ENCODE measurements at regions not wholly inside any gene's neighbourhood (a gene's known extent, or its start where the extent isn't known, plus 50 kb on each side); places are given as distances from the start of the nearest gene placed in this dataset.

- H3K4me3 ChIP-seq (ENCODE audit: low read length), result no peak overlapping the region
- TF ChIP-seq ZNF274 (IDR thresholded peaks at IDR 0.05; ENCODE audit: low read depth, low read length), result no peak
These were observed 52.2 kb downstream of the ADRA2C start for GRCh38 chr4:3818371-3818770.

DNA sequence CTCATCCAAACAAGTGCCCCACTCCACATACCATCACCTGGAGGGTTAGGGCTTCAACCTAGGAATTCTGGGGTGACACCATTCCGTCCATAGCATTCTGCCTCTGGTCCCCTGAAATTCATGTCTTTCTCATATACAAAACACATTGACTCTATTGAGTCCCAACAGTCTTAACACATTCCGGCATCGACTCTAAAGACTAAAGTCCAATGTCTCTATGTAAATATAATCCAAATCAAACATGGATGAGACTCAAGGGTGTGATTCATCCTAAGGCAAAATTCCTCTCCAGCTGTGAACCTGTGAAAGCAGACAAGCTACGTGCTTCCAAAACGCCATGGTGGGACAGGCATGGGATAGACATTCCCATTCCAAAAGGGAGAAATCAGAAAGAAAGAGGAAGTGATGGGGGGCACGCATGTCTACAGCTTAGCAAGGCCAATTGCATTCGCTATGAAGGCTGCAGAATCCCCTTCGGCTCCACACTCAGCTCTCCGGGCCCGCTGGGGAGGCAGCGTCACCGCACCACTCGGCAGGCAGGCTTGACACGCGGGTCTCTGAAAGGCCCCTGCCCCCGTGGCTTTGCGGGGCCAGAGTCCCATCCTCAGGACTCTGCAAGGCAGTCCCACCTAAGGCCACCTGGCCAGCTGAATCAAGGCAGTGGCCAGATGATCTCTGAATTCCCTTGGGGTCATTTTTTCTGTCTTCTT is 53.2 kb downstream of the ADRA2C start:
- H3K4me3 ChIP-seq (ENCODE audit: low read length), result no peak overlapping the region
- no peak for TF ChIP-seq ZNF274 (IDR thresholded peaks at IDR 0.05; ENCODE audit: low read depth, low read length)

- no peak overlapping the region for H3K4me3 ChIP-seq (ENCODE audit: low read length)
- TF ChIP-seq ZNF274 (IDR thresholded peaks at IDR 0.05; ENCODE audit: low read depth, low read length), result no peak
These were observed 54.0 kb downstream of the ADRA2C start for GRCh38 chr4:3820016-3820805.

- no peak overlapping the region for H3K4me3 ChIP-seq (ENCODE audit: low read length)
- TF ChIP-seq ZNF274 (IDR thresholded peaks at IDR 0.05; ENCODE audit: low read depth, low read length), result no peak
These were observed 54.8 kb downstream of the ADRA2C start for GRCh38 chr4:3820806-3821579.

GRCh38 chr4:3821580-3822229 is 55.5 kb downstream of the ADRA2C start:
- no peak for TF ChIP-seq ZNF274 (IDR thresholded peaks at IDR 0.05; ENCODE audit: low read depth, low read length)
- H3K4me3 ChIP-seq (ENCODE audit: low read length), result no peak overlapping the region

DNA sequence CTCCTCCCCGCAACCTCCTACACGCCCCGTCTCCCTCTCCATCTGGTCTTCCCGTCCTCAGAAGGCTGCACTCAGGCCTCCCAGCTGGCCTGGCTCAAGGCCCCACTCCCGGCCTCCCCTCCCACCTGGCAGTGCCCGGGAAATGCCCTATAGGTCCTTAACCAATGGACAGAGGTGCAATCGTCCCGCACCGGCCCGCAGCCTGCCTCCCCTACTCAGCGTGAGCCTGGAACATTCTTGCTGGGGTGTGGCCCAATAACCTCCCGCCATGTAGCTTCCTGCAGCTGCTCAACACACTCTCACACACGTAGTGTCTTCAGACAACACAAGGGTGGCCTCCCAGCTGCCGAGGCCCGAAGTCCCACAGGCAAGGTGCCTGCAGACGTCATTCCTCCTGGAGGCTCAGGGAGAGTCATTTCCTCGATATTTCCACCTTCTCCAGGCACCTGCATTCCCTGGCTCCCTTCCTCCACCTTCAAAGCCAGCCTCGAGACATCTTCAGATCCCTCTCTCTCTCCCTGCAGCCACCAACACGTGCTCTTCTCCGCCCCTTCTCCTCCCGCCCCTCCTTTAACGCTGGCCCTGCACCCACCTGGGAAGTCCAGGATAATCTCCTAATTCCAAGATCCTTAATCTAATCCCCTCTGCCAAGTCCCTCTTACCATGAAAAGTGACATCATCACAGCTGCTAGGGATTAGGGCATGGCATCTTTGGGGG is 56.2 kb downstream of the ADRA2C start:
- no peak for TF ChIP-seq ZNF274 (IDR thresholded peaks at IDR 0.05; ENCODE audit: low read depth, low read length)
- H3K4me3 ChIP-seq (ENCODE audit: low read length), result no peak overlapping the region

DNA sequence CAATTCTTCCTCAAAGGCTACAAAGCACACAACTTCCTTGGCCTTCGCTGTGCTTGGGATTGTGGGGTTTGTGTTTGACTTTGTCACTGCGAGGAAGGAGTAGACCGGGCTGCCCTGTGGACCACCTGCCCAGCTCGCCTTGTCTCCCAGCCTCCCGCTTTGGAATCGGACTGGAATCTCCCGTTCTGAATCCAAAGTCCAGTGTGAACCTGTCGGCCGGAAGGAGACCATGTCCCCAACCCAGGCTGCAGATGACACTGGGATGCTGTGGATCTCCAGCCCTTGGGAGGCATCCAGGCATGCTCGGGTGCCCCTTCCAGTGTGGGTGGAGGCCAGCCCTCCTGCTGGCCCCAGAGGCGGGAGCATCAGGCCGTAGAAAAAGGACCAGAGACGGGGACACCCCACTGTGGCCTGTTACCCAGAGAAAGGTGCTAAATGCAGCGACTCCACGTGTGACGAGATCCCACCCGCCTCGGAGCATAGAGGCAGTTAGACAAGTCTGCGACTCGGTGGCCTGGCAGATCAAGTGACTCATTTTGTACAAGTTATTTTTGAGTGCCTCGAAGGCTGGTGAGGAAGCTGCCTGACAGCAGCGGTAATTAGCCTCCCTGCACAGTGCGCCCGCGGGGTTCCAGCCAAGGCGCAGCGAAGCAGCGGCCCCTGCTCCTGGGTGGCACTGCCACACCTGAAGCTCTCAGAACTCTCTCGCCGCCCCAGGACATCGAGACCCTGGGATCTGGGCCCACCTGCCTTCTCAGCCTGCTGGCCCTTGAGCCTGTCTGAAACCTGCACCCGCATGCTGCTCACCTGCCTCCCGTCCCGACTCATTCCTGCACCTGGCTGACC is 57.5 kb downstream of the ADRA2C start:
- no peak overlapping the region for H3K4me3 ChIP-seq (ENCODE audit: low read length)

GRCh38 chr4:3824521-3825270 is 58.5 kb downstream of the ADRA2C start:
- TF ChIP-seq ZNF274 (IDR thresholded peaks at IDR 0.05; ENCODE audit: low read depth, low read length), result no peak
- H3K4me3 ChIP-seq (ENCODE audit: low read length), result no peak overlapping the region

More for the DNA sequence above, 57.5 kb downstream of the ADRA2C start:
- no peak for TF ChIP-seq ZNF274 (IDR thresholded peaks at IDR 0.05; ENCODE audit: low read depth, low read length)

DNA sequence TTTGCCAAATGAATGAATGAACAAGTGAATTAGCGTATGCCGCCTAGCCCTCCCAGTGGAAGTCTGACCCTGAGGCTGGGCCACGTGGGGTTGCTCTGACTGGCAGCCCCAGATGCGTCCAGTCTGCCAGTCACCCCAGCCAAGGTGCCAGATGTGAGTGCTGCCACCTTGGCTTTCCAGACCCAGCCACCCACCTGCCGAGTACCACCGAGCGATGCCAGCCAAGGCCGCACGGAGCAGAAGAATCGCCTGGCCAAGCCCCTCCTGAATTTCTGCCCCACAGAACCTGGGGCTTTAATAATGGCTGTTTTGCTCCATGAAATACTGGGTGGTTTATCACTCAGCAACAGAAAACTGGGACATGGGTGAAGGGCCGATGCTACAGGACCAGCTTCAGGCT is 59.3 kb downstream of the ADRA2C start:
- no peak for TF ChIP-seq ZNF274 (IDR thresholded peaks at IDR 0.05; ENCODE audit: low read depth, low read length)

GRCh38 chr4:3826247-3827172 is 60.3 kb downstream of the ADRA2C start:
- no peak for TF ChIP-seq ZNF274 (IDR thresholded peaks at IDR 0.05; ENCODE audit: low read depth, low read length)

More for the DNA sequence above, 59.3 kb downstream of the ADRA2C start:
- H3K4me3 ChIP-seq (ENCODE audit: low read length), result no peak overlapping the region

More at GRCh38 chr4:3826247-3827172, 60.3 kb downstream of the ADRA2C start:
- H3K4me3 ChIP-seq (ENCODE audit: low read length), result no peak overlapping the region

All from GM08714 (cell line).